ENCODE measurements at regions not wholly inside any gene's neighbourhood (a gene's known extent, or its start where the extent isn't known, plus 50 kb on each side); places are given as distances from the start of the nearest gene placed in this dataset.

DNA sequence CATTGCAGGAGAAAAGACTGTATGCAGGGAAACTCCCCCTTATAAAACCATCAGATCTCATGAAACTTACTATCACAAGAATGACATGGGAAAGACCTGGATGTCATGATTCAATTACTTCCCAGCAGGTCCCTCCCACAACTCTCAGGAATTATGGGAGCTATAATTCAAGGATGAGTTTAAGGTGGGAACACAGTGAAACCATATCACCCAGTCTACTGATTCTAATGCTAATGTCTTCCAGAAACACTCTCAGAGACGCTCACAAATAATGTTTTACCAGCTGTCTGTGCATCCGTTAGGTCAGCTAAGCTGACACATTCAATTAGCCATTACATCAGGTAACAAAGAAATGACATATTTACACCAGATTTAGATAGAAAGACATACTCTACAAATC is 637.9 kb downstream of the NLGN4Y start:
- no peak for ATAC-seq
- H3K4me2 ChIP-seq = no peak overlapping the region
- DNase-seq (ENCODE audit: low spot score) = no peak
- H3K27ac ChIP-seq (ENCODE audit: low read depth) = no peak overlapping the region
- Mint-ChIP-seq H3K27me3 (ENCODE audit: insufficient read depth, low read depth, poor library complexity) (no peaks in the 10 kb centered on the region), H3K36me3 (ENCODE audit: low read depth) (no peaks in the 10 kb centered on the region), H3K9me3 (no peaks in the 10 kb centered on the region), H3K4me3 (no peak overlapping the region), H3K4me1 (no peaks in the 10 kb centered on the region), H3K27ac (no peak overlapping the region)
- H3K4me3 ChIP-seq = no peak overlapping the region
- H3F3A ChIP-seq (replicated peaks; ENCODE audit: low read depth) = no peaks in the 10 kb centered on the region
- H4K20me1 ChIP-seq (replicated peaks; ENCODE audit: insufficient read depth) = no peaks in the 10 kb centered on the region
- H3K9me2 ChIP-seq (ENCODE audit: insufficient read depth) = no peaks in the 10 kb centered on the region
- no peaks in the 10 kb centered on the region for H3K4me1 ChIP-seq (ENCODE audit: insufficient read depth)
- H3K79me2 ChIP-seq (replicated peaks; ENCODE audit: insufficient read depth) = no peaks in the 10 kb centered on the region
- H2AFZ ChIP-seq = no peak overlapping the region
- no peaks in the 10 kb centered on the region for H3K36me3 ChIP-seq (ENCODE audit: insufficient read depth)
- TF ChIP-seq POLR2AphosphoS5 (IDR thresholded peaks at IDR 0.05; ENCODE audit: low read depth) (no peak), EZH2phosphoT487 (IDR thresholded peaks at IDR 0.05; ENCODE audit: unreplicated experiment) (no peak)
- no peaks in the 10 kb centered on the region for H3K27me3 ChIP-seq (ENCODE audit: insufficient read depth)

DNA sequence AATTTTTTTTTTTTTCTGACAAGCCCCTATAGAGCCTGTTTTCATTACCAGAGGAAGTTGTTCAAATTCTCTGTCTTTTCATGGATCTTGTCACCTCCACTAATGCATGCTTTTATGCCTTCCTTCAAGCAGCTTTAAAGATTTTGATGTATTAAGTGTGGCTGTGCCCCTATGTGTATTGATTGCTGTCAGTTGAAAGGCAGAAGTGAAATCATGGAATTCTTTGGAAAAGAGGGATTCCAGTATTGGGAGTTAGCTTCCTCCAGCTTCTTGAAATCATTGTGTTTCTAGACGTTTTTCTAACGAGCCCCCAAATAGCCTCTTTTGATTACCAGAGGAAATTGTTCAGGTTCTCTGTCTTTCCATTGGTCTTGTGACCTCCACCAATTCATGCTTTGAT is 655.6 kb downstream of the NLGN4Y start:
- no peaks in the 10 kb centered on the region for H3K27me3 ChIP-seq (ENCODE audit: insufficient read depth)
- peaks cover 4% of the 10 kb centered on the region; the same call in 1 of the 3 replicates for H3K36me3 Mint-ChIP-seq (ENCODE audit: low read depth)
- no peaks in the 10 kb centered on the region for H3K4me1 Mint-ChIP-seq
- H3K4me1 ChIP-seq (ENCODE audit: insufficient read depth) = no peaks in the 10 kb centered on the region
- no peaks in the 10 kb centered on the region for H3F3A ChIP-seq (replicated peaks; ENCODE audit: low read depth)
- no peak overlapping the region for H3K4me3 Mint-ChIP-seq
- ATAC-seq = no peak
- no peaks in the 10 kb centered on the region for H3K36me3 ChIP-seq (ENCODE audit: insufficient read depth)
- no peaks in the 10 kb centered on the region for H4K20me1 ChIP-seq (replicated peaks; ENCODE audit: insufficient read depth)
- no peaks in the 10 kb centered on the region for H3K27me3 Mint-ChIP-seq (ENCODE audit: insufficient read depth, low read depth, poor library complexity)
- no peaks in the 10 kb centered on the region for H3K79me2 ChIP-seq (replicated peaks; ENCODE audit: insufficient read depth)
- no peak overlapping the region for H3K4me2 ChIP-seq
- no peak overlapping the region for H3K4me3 ChIP-seq
- H3K9me3 Mint-ChIP-seq = no peaks in the 10 kb centered on the region; the same call in 2 of the 3 replicates
- H3K27ac Mint-ChIP-seq = no peak overlapping the region
- no peak overlapping the region for H2AFZ ChIP-seq
- H3K27ac ChIP-seq (ENCODE audit: low read depth) = no peak overlapping the region
- DNase-seq (ENCODE audit: low spot score) = no peak
- no peaks in the 10 kb centered on the region for H3K9me2 ChIP-seq (ENCODE audit: insufficient read depth)
- no peak for TF ChIP-seq CREB1 (CRISPR knock-in tag; IDR thresholded peaks at IDR 0.05; ENCODE audit: low read depth)
- no peak for TF ChIP-seq ZNF114 (CRISPR knock-in tag; IDR thresholded peaks at IDR 0.05)
- no peak for TF ChIP-seq STAT1 (IDR thresholded peaks at IDR 0.05; ENCODE audit: unreplicated experiment)
- TF ChIP-seq, protein P1, sequence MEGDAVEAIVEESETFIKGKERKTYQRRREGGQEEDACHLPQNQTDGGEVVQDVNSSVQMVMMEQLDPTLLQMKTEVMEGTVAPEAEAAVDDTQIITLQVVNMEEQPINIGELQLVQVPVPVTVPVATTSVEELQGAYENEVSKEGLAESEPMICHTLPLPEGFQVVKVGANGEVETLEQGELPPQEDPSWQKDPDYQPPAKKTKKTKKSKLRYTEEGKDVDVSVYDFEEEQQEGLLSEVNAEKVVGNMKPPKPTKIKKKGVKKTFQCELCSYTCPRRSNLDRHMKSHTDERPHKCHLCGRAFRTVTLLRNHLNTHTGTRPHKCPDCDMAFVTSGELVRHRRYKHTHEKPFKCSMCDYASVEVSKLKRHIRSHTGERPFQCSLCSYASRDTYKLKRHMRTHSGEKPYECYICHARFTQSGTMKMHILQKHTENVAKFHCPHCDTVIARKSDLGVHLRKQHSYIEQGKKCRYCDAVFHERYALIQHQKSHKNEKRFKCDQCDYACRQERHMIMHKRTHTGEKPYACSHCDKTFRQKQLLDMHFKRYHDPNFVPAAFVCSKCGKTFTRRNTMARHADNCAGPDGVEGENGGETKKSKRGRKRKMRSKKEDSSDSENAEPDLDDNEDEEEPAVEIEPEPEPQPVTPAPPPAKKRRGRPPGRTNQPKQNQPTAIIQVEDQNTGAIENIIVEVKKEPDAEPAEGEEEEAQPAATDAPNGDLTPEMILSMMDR (conservative IDR thresholded peaks at IDR 0.05; ENCODE audit: low read depth in 2 of 2) = no peak
- no peak for TF ChIP-seq JUNB (IDR thresholded peaks at IDR 0.05; ENCODE audit: unreplicated experiment)
- TF ChIP-seq, protein P2, sequence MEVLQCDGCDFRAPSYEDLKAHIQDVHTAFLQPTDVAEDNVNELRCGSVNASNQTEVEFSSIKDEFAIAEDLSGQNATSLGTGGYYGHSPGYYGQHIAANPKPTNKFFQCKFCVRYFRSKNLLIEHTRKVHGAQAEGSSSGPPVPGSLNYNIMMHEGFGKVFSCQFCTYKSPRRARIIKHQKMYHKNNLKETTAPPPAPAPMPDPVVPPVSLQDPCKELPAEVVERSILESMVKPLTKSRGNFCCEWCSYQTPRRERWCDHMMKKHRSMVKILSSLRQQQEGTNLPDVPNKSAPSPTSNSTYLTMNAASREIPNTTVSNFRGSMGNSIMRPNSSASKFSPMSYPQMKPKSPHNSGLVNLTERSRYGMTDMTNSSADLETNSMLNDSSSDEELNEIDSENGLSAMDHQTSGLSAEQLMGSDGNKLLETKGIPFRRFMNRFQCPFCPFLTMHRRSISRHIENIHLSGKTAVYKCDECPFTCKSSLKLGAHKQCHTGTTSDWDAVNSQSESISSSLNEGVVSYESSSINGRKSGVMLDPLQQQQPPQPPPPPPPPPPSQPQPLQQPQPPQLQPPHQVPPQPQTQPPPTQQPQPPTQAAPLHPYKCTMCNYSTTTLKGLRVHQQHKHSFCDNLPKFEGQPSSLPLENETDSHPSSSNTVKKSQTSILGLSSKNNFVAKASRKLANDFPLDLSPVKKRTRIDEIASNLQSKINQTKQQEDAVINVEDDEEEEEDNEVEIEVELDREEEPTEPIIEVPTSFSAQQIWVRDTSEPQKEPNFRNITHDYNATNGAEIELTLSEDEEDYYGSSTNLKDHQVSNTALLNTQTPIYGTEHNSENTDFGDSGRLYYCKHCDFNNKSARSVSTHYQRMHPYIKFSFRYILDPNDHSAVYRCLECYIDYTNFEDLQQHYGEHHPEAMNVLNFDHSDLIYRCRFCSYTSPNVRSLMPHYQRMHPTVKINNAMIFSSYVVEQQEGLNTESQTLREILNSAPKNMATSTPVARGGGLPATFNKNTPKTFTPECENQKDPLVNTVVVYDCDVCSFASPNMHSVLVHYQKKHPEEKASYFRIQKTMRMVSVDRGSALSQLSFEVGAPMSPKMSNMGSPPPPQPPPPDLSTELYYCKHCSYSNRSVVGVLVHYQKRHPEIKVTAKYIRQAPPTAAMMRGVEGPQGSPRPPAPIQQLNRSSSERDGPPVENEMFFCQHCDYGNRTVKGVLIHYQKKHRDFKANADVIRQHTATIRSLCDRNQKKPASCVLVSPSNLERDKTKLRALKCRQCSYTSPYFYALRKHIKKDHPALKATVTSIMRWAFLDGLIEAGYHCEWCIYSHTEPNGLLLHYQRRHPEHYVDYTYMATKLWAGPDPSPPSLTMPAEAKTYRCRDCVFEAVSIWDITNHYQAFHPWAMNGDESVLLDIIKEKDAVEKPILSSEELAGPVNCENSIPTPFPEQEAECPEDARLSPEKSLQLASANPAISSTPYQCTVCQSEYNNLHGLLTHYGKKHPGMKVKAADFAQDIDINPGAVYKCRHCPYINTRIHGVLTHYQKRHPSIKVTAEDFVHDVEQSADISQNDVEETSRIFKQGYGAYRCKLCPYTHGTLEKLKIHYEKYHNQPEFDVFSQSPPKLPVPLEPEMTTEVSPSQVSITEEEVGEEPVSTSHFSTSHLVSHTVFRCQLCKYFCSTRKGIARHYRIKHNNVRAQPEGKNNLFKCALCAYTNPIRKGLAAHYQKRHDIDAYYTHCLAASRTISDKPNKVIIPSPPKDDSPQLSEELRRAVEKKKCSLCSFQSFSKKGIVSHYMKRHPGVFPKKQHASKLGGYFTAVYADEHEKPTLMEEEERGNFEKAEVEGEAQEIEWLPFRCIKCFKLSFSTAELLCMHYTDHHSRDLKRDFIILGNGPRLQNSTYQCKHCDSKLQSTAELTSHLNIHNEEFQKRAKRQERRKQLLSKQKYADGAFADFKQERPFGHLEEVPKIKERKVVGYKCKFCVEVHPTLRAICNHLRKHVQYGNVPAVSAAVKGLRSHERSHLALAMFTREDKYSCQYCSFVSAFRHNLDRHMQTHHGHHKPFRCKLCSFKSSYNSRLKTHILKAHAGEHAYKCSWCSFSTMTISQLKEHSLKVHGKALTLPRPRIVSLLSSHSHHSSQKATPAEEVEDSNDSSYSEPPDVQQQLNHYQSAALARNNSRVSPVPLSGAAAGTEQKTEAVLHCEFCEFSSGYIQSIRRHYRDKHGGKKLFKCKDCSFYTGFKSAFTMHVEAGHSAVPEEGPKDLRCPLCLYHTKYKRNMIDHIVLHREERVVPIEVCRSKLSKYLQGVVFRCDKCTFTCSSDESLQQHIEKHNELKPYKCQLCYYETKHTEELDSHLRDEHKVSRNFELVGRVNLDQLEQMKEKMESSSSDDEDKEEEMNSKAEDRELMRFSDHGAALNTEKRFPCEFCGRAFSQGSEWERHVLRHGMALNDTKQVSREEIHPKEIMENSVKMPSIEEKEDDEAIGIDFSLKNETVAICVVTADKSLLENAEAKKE (CRISPR knock-in tag; IDR thresholded peaks at IDR 0.05) = no peak
- TF ChIP-seq EZH2phosphoT487 (IDR thresholded peaks at IDR 0.05; ENCODE audit: unreplicated experiment) = no peak
- no peak for TF ChIP-seq ZNF331 (CRISPR knock-in tag; IDR thresholded peaks at IDR 0.05; ENCODE audit: low read depth)
- no peak for TF ChIP-seq NANOG (IDR thresholded peaks at IDR 0.05; ENCODE audit: borderline replicate concordance)
- TF ChIP-seq, protein P3, sequence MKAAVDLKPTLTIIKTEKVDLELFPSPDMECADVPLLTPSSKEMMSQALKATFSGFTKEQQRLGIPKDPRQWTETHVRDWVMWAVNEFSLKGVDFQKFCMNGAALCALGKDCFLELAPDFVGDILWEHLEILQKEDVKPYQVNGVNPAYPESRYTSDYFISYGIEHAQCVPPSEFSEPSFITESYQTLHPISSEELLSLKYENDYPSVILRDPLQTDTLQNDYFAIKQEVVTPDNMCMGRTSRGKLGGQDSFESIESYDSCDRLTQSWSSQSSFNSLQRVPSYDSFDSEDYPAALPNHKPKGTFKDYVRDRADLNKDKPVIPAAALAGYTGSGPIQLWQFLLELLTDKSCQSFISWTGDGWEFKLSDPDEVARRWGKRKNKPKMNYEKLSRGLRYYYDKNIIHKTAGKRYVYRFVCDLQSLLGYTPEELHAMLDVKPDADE (IDR thresholded peaks at IDR 0.05) = no peak
- TF ChIP-seq EZH2 (IDR thresholded peaks at IDR 0.05; ENCODE audit: low read depth, unreplicated experiment) = no peak
